Keratinocyte (primary cell): ENCODE measurements at regions not wholly inside any gene's neighbourhood (a gene's known extent, or its start where the extent isn't known, plus 50 kb on each side); places are given as distances from the start of the nearest gene placed in this dataset.

Experiments used
- DNase-seq: peaks from one replicate; pipeline ENCODE4 v3.0.0-alpha.2; 2011; ENCODE audit warnings: low read depth, missing footprints, low spot score
- FAIRE-seq: peaks from 2 replicates; lab custom pipeline; 2011; peaks lifted over from hg19 to GRCh38; lab: Jason Lieb, UNC
- H2AFZ ChIP-seq: 2 replicates; pipeline ENCODE4 v1.6.0; 2012; ENCODE audit warnings: low read length, control low read depth, inconsistent platforms; ENCODE audit not compliant: control insufficient read depth
- H3K27ac ChIP-seq: 2 replicates; pipeline ENCODE4 v1.5.1; 2011; ENCODE audit warnings: low read length; ENCODE audit not compliant: control insufficient read depth, insufficient read depth
- H3K27me3 ChIP-seq: 3 replicates; pipeline ENCODE4 v1.6.0; 2011; ENCODE audit warnings: low read length; ENCODE audit not compliant: control insufficient read depth, insufficient read depth; ENCODE audit errors: extremely low read depth
- H3K36me3 ChIP-seq, 2 experiments: 2 replicates in 1 of 2; 3 replicates in 1 of 2; pipeline ENCODE4 v1.5.1; 2011; ENCODE audit warnings: low read length in 2 of 2, mild to moderate bottlenecking in 1 of 2; ENCODE audit not compliant: control insufficient read depth in 2 of 2, insufficient read depth in 2 of 2; ENCODE audit errors: extremely low read depth in 1 of 2
- H3K4me1 ChIP-seq: 3 replicates; pipeline ENCODE4 v1.5.1; 2011; ENCODE audit warnings: low read length; ENCODE audit not compliant: control insufficient read depth, insufficient read depth; ENCODE audit errors: extremely low read depth
- H3K4me2 ChIP-seq: 3 replicates; pipeline ENCODE4 v1.6.0; 2011; ENCODE audit warnings: low read depth, low read length; ENCODE audit not compliant: control insufficient read depth, insufficient read depth; ENCODE audit errors: extremely low read depth
- H3K4me3 ChIP-seq, 3 experiments: fragments of 200-600 bp in 1 of 3; sonication (generic) in 1 of 3; 2 replicates in 2 of 3; 3 replicates in 1 of 3; pipeline ENCODE4 v1.5.1; 2011 to 2016; ENCODE audit warnings: low read length in 3 of 3, mild to moderate bottlenecking in 3 of 3, control low read depth in 2 of 3, inconsistent platforms in 1 of 3, low read depth in 1 of 3, mixed read lengths in 1 of 3, mixed run types in 1 of 3, moderate library complexity in 1 of 3; ENCODE audit not compliant: control insufficient read depth in 2 of 3, insufficient read depth in 2 of 3; ENCODE audit errors: extremely low read depth in 1 of 3
- H3K79me2 ChIP-seq: 2 replicates; pipeline ENCODE4 v1.6.0; 2012; ENCODE audit warnings: low read length; ENCODE audit not compliant: control insufficient read depth, insufficient read depth
- H3K9ac ChIP-seq: 3 replicates; pipeline ENCODE4 v1.6.0; 2011; ENCODE audit warnings: low read length; ENCODE audit not compliant: control insufficient read depth, insufficient read depth; ENCODE audit errors: extremely low read depth
- H3K9me1 ChIP-seq: 3 replicates; pipeline ENCODE4 v1.6.0; 2011; ENCODE audit warnings: low read length; ENCODE audit not compliant: control insufficient read depth, insufficient read depth; ENCODE audit errors: extremely low read depth
- H3K9me3 ChIP-seq: 2 replicates; pipeline ENCODE4 v1.5.1; 2012; ENCODE audit warnings: low read depth, low read length; ENCODE audit not compliant: control insufficient read depth
- H4K20me1 ChIP-seq: 3 replicates; pipeline ENCODE4 v1.6.0; 2011; ENCODE audit warnings: low read length; ENCODE audit not compliant: control insufficient read depth, insufficient read depth; ENCODE audit errors: extremely low read depth
- EZH2 ChIP-seq: IDR thresholded peaks from one replicate; pipeline ENCODE4 v1.6.1; 2012; ENCODE audit warnings: inconsistent platforms, mild to moderate bottlenecking, low read length, moderate library complexity
- dilution Hi-C: fragments of 300-500 bp; cut with MboI; formaldehyde crosslinking; loops from one replicate; pipeline ENCODE4 v1.7.0; 2020; ENCODE audit warnings: low sequenced_read_pairs; ENCODE audit not compliant: extremely low pct_ligation_motif_present
- TF ChIP-seq, protein P1 (sequence below), 3 experiments: IDR thresholded peaks in 1 of 3; conservative IDR thresholded peaks in 1 of 3; optimal IDR thresholded peaks in 1 of 3; 2 replicates in 2 of 3; 3 replicates in 1 of 3; pipeline versions ENCODE3 to v1.5.1; 2011; ENCODE audit warnings: low read length in 3 of 3, mild to moderate bottlenecking in 3 of 3, moderate library complexity in 2 of 3, control low read depth in 1 of 3, inconsistent platforms in 1 of 3; ENCODE audit not compliant: insufficient read depth in 2 of 3; ENCODE audit errors: extremely low read depth in 1 of 3

DNA sequence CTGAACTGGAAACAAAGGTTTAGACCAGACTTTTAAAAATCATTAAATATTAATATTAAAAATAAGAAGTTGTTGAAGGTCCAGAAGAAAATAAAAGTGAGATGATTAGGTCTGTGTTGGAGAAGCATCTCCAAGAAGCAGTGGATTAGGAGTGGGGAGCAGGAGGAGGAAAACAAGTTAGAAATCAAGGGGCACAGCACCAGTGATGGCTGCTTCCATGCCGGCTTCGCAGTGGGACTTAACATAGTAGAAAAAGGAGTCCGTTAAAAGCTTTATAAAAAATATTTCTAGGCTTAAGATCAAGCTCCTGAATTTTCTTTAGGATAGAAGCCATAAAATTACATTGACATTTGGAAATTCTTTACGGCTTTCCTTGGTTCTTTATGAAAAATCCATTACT, 95.8 kb downstream of the CDC14C start:
- Histone ChIP-seq H3K27ac (no peak overlapping the region), H3K27me3 (no peaks in the 10 kb centered on the region), H3K36me3 (no peaks in the 10 kb centered on the region), H4K20me1 (no peaks in the 10 kb centered on the region), H3K79me2 (no peaks in the 10 kb centered on the region), H3K9ac (no peak overlapping the region), H3K4me1 (no peaks in the 10 kb centered on the region), H3K9me3 (no peaks in the 10 kb centered on the region), H3K9me1 (no peaks in the 10 kb centered on the region), H2AFZ (no peak overlapping the region), H3K4me3 (no peak overlapping the region), H3K4me2 (no peak overlapping the region)
- TF ChIP-seq EZH2 = no peak
- TF ChIP-seq, protein P1, sequence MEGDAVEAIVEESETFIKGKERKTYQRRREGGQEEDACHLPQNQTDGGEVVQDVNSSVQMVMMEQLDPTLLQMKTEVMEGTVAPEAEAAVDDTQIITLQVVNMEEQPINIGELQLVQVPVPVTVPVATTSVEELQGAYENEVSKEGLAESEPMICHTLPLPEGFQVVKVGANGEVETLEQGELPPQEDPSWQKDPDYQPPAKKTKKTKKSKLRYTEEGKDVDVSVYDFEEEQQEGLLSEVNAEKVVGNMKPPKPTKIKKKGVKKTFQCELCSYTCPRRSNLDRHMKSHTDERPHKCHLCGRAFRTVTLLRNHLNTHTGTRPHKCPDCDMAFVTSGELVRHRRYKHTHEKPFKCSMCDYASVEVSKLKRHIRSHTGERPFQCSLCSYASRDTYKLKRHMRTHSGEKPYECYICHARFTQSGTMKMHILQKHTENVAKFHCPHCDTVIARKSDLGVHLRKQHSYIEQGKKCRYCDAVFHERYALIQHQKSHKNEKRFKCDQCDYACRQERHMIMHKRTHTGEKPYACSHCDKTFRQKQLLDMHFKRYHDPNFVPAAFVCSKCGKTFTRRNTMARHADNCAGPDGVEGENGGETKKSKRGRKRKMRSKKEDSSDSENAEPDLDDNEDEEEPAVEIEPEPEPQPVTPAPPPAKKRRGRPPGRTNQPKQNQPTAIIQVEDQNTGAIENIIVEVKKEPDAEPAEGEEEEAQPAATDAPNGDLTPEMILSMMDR (optimal IDR thresholded peaks at IDR 0.05 in 1 of 3, IDR thresholded peaks at IDR 0.05 in 1 of 3, conservative IDR thresholded peaks at IDR 0.05 in 1 of 3; ENCODE audit: extremely low read depth in 1 of 3, insufficient read depth in 2 of 3, low read length in 3 of 3) = no peak
- FAIRE-seq (no peak), DNase-seq (no peak)
- dilution Hi-C loops = no loop called here

DNA sequence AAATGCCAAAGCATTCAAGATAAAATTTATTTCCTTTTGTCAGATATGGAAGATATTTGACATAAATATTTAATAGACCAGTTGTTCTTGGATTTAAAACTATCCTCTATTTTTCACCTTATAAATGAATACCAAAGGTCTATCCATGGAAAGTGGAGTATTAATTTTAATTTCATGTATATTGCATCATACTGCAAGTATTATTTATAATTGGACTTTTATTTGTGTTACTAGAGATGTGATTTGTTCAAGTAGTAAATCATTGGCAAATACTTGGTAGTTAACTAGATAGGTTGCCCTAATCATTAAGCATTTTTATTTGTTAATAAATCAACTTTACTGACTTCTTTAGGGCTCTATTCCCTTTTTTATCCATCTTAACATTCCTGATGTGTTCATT, 98.1 kb downstream of the CDC14C start:
- Histone ChIP-seq H3K4me1 (no peaks in the 10 kb centered on the region), H3K4me3 (no peak overlapping the region), H3K36me3 (no peaks in the 10 kb centered on the region), H3K4me2 (no peak overlapping the region), H3K9ac (no peak overlapping the region), H3K79me2 (no peaks in the 10 kb centered on the region), H3K9me3 (no peaks in the 10 kb centered on the region), H3K27ac (no peak overlapping the region), H3K9me1 (no peaks in the 10 kb centered on the region), H3K27me3 (no peaks in the 10 kb centered on the region), H4K20me1 (no peaks in the 10 kb centered on the region), H2AFZ (no peak overlapping the region)
- FAIRE-seq (no peak), DNase-seq (no peak)
- dilution Hi-C loops = no loop called here
- TF ChIP-seq, protein P1 (optimal IDR thresholded peaks at IDR 0.05 in 1 of 3, IDR thresholded peaks at IDR 0.05 in 1 of 3, conservative IDR thresholded peaks at IDR 0.05 in 1 of 3; ENCODE audit: extremely low read depth in 1 of 3, insufficient read depth in 2 of 3, low read length in 3 of 3) = no peak
- TF ChIP-seq EZH2 = no peak
